H9 (cell line): ENCODE measurements at regions not wholly inside any gene's neighbourhood (a gene's known extent, or its start where the extent isn't known, plus 50 kb on each side); places are given as distances from the start of the nearest gene placed in this dataset.

Experiments
- DNase-seq: peaks from one replicate; pipeline ENCODE4 v3.0.0-alpha.2; 2017
- H2AFZ ChIP-seq: one replicate; pipeline ENCODE4 v1.6.1; 2013; ENCODE audit warnings: mild to moderate bottlenecking, low read length, control low read depth, moderate library complexity
- H2AK5ac ChIP-seq: 2 replicates; pipeline ENCODE4 v1.6.1; 2013; ENCODE audit warnings: low read length, control low read depth, mixed read lengths; ENCODE audit not compliant: insufficient read length
- H2BK120ac ChIP-seq: one replicate; pipeline ENCODE4 v1.6.1; 2013; ENCODE audit warnings: low read depth, mild to moderate bottlenecking, low read length, control low read depth, inconsistent platforms; ENCODE audit not compliant: poor library complexity, severe bottlenecking
- H2BK12ac ChIP-seq: 2 replicates; pipeline ENCODE4 v1.6.1; 2013; ENCODE audit warnings: low read length, control low read depth, mixed read lengths, low read depth; ENCODE audit not compliant: insufficient read length
- H2BK15ac ChIP-seq: 2 replicates; pipeline ENCODE4 v1.6.1; 2013; ENCODE audit warnings: low read depth, low read length, control low read depth
- H2BK20ac ChIP-seq: one replicate; pipeline ENCODE4 v1.6.1; 2013; ENCODE audit warnings: low read depth, mild to moderate bottlenecking, low read length, control low read depth, inconsistent platforms; ENCODE audit not compliant: poor library complexity, severe bottlenecking
- H2BK5ac ChIP-seq: 2 replicates; pipeline ENCODE4 v1.6.1; 2013; ENCODE audit warnings: low read length, control low read depth, mixed read lengths; ENCODE audit not compliant: insufficient read length
- H3K14ac ChIP-seq: 2 replicates; pipeline ENCODE4 v1.6.1; 2013; ENCODE audit warnings: low read length, control low read depth; ENCODE audit not compliant: insufficient read depth
- H3K18ac ChIP-seq: 2 replicates; pipeline ENCODE4 v1.6.1; 2013; ENCODE audit warnings: low read depth, mild to moderate bottlenecking, mixed read lengths, low read length, control low read depth; ENCODE audit not compliant: insufficient read length
- H3K23ac ChIP-seq: 2 replicates; pipeline ENCODE4 v1.6.1; 2013; ENCODE audit warnings: low read length, control low read depth, mixed read lengths, low read depth; ENCODE audit not compliant: insufficient read length
- H3K23me2 ChIP-seq: 2 replicates; pipeline ENCODE4 v1.6.1; 2013; ENCODE audit warnings: low read depth, mild to moderate bottlenecking, mixed read lengths, low read length, control low read depth; ENCODE audit not compliant: insufficient read length, poor library complexity, severe bottlenecking
- H3K27ac ChIP-seq: 2 replicates; pipeline ENCODE4 v1.5.1; 2013; ENCODE audit warnings: low read length, control low read depth, mixed read lengths, low read depth; ENCODE audit not compliant: insufficient read length
- H3K27me3 ChIP-seq: 2 replicates; pipeline ENCODE4 v1.6.1; 2013; ENCODE audit warnings: low read length, control low read depth, inconsistent platforms; ENCODE audit not compliant: insufficient read depth
- H3K4ac ChIP-seq: 2 replicates; pipeline ENCODE4 v1.6.1; 2013; ENCODE audit warnings: low read depth, mild to moderate bottlenecking, control low read depth, inconsistent platforms, low read length, moderate library complexity
- H3K4me1 ChIP-seq: 2 replicates; pipeline ENCODE4 v1.6.1; 2013; ENCODE audit warnings: low read length, control low read depth, inconsistent platforms; ENCODE audit not compliant: insufficient read depth
- H3K4me2 ChIP-seq: 2 replicates; pipeline ENCODE4 v1.6.1; 2013; ENCODE audit warnings: low read length, control low read depth, mixed read lengths; ENCODE audit not compliant: insufficient read length, insufficient read depth
- H3K56ac ChIP-seq: 2 replicates; pipeline ENCODE4 v1.6.1; 2013; ENCODE audit warnings: low read depth, mild to moderate bottlenecking, mixed read lengths, low read length, control low read depth; ENCODE audit not compliant: insufficient read length
- H3K79me1 ChIP-seq: 2 replicates; pipeline ENCODE4 v1.6.1; 2013; ENCODE audit warnings: low read depth, mild to moderate bottlenecking, moderate library complexity, low read length, control low read depth, inconsistent platforms; ENCODE audit not compliant: insufficient read depth, poor library complexity, severe bottlenecking
- H3K79me2 ChIP-seq: 2 replicates; pipeline ENCODE4 v1.6.1; 2013; ENCODE audit warnings: low read length, control low read depth, inconsistent platforms; ENCODE audit not compliant: insufficient read depth
- H3K9ac ChIP-seq: 2 replicates; pipeline ENCODE4 v1.6.1; 2013; ENCODE audit warnings: low read length, control low read depth, mixed read lengths; ENCODE audit not compliant: insufficient read length; ENCODE audit errors: extremely low read depth
- H3K9me3 ChIP-seq: one replicate; pipeline ENCODE4 v1.6.1; 2013; ENCODE audit warnings: low read depth, low read length, inconsistent platforms; ENCODE audit not compliant: control insufficient read depth
- H3T11ph ChIP-seq: one replicate; pipeline ENCODE4 v1.6.1; 2013; ENCODE audit warnings: mild to moderate bottlenecking, low read length, control low read depth, inconsistent platforms
- H4K20me1 ChIP-seq: one replicate; pipeline ENCODE4 v1.6.1; 2013; ENCODE audit not compliant: control insufficient read depth, insufficient read length, insufficient read depth
- H4K5ac ChIP-seq: 2 replicates; pipeline ENCODE4 v1.6.1; 2013; ENCODE audit warnings: low read depth, mild to moderate bottlenecking, mixed read lengths, low read length, control low read depth; ENCODE audit not compliant: insufficient read length
- H4K8ac ChIP-seq: replicated peaks from 2 replicates; pipeline ENCODE4 v1.6.1; 2013; ENCODE audit warnings: low read length, control low read depth, mixed read lengths, low read depth; ENCODE audit not compliant: insufficient read length
- H4K91ac ChIP-seq: 2 replicates; pipeline ENCODE4 v1.6.1; 2013; ENCODE audit warnings: low read depth, mild to moderate bottlenecking, moderate library complexity, mixed read lengths, low read length, control low read depth; ENCODE audit not compliant: insufficient read length
- H3K27ac Mint-ChIP-seq, 3 experiments: 2 replicates in 2 of 3; 3 replicates in 1 of 3; pipeline ENCODE4 v1.8.0; 2020 to 2021; ENCODE audit warnings: mixed read lengths in 3 of 3, mild to moderate bottlenecking in 1 of 3, moderate library complexity in 1 of 3
- H3K27me3 Mint-ChIP-seq: 2 replicates; pipeline ENCODE4 v1.8.0; 2021; ENCODE audit warnings: low read depth, mild to moderate bottlenecking, moderate library complexity, mixed read lengths
- H3K36me3 Mint-ChIP-seq, 3 experiments: 2 replicates in 2 of 3; 3 replicates in 1 of 3; pipeline ENCODE4 v1.8.0; 2020 to 2021; ENCODE audit warnings: low read depth in 3 of 3, mixed read lengths in 3 of 3; ENCODE audit not compliant: insufficient read depth in 1 of 3
- H3K4me1 Mint-ChIP-seq, 2 experiments: 2 replicates each; pipeline ENCODE4 v1.8.0; 2020; ENCODE audit warnings: mixed read lengths in 2 of 2
- H3K4me3 Mint-ChIP-seq, 2 experiments: 2 replicates in 1 of 2; 3 replicates in 1 of 2; pipeline ENCODE4 v1.8.0; 2020 to 2021; ENCODE audit warnings: mild to moderate bottlenecking in 2 of 2, mixed read lengths in 2 of 2, moderate library complexity in 1 of 2
- H3K9me3 Mint-ChIP-seq, 2 experiments: 2 replicates in 1 of 2; 3 replicates in 1 of 2; pipeline ENCODE4 v1.8.0; 2020; ENCODE audit warnings: mild to moderate bottlenecking in 2 of 2, mixed read lengths in 2 of 2, moderate library complexity in 1 of 2
- CTCF ChIP-seq: fragments of 200-600 bp; sonication (generic); conservative IDR thresholded peaks from 3 replicates; pipeline ENCODE4 v1.8.0; 2021; ENCODE audit warnings: antibody characterized with exemption, mild to moderate bottlenecking

DNA sequence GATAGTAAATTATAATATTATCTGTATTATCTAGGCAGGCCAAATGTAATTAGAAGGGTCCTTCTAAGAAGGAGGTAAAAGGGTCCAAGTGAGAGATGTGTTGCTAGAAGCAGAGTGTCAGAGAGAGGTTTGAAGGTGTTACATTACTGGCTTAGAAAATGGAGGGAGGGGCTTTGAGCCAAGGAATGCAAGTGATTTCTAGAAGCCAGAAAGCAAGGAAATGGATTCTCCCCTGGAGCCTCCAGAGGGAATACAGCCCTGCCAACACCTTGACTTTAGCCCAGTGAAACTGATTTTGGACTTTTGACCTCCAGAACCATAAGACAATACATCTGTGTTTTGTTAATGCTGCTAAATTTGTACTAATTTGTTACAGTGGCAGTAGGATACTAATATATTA is 97.9 kb upstream of the IL6 start:
- H3K14ac ChIP-seq = no peak overlapping the region
- no peak overlapping the region for H3K4me2 ChIP-seq
- Mint-ChIP-seq H3K27me3 (no peaks in the 10 kb centered on the region), H3K4me1 (peaks cover 10 to 13% of the 10 kb centered on the region in 2 experiments), H3K36me3 (no peaks in the 10 kb centered on the region), H3K4me3 (no peak overlapping the region), H3K27ac (no peak overlapping the region), H3K9me3 (no peaks in the 10 kb centered on the region)
- no peak for TF ChIP-seq CTCF
- H2AK5ac ChIP-seq = no peak overlapping the region
- H3K4ac ChIP-seq = no peak overlapping the region
- H3K27me3 ChIP-seq = no peaks in the 10 kb centered on the region
- no peak overlapping the region for H4K5ac ChIP-seq
- no peak overlapping the region for H2BK120ac ChIP-seq
- no peak overlapping the region for H3K27ac ChIP-seq
- no peak overlapping the region for H3K9ac ChIP-seq
- H2BK20ac ChIP-seq = no peak overlapping the region
- H2AFZ ChIP-seq = no peak overlapping the region
- H3K79me1 ChIP-seq = no peaks in the 10 kb centered on the region
- no peaks in the 10 kb centered on the region for H3K9me3 ChIP-seq
- H2BK5ac ChIP-seq = no peak overlapping the region
- no peaks in the 10 kb centered on the region for H3K79me2 ChIP-seq
- H3K18ac ChIP-seq = no peak overlapping the region
- H4K8ac ChIP-seq = no peak overlapping the region
- no peak for DNase-seq
- no peaks in the 10 kb centered on the region; the same call in 1 of the 2 replicates for H3K4me1 ChIP-seq
- no peak overlapping the region for H3T11ph ChIP-seq
- no peaks in the 10 kb centered on the region for H3K23me2 ChIP-seq
- H4K91ac ChIP-seq = no peak overlapping the region
- no peaks in the 10 kb centered on the region for H4K20me1 ChIP-seq
- H3K56ac ChIP-seq = no peak overlapping the region
- no peak overlapping the region for H3K23ac ChIP-seq
- H2BK15ac ChIP-seq = no peak overlapping the region
- H2BK12ac ChIP-seq = no peak overlapping the region
